ENCODE measurements at regions not wholly inside any gene's neighbourhood (a gene's known extent, or its start where the extent isn't known, plus 50 kb on each side); places are given as distances from the start of the nearest gene placed in this dataset.

DNA sequence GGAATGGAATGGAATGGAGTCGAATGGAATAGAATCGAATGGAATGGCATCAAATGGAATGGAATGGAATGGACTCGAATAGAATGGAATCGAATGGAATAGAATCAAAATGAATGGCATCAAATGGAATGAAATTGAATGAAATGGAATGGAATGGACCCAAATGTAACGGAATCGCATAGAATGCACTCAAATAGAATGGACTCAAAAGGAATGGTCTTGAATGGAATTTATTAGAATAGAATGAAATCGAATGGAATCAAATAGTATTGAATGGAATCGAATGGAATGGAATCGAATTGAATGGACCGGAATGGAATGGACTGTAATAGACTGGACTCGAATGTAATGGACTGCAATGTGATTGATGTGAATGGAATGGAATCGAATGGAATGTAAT lies 501.4 kb upstream of the WSB1 start:
- H3K27me3 ChIP-seq (ENCODE audit: insufficient read depth, low read length), result no peaks in the 10 kb centered on the region
- no peak overlapping the region for H3K23ac ChIP-seq (ENCODE audit: insufficient read length, low read depth, low read length)
- no peaks in the 10 kb centered on the region for H3K4me1 ChIP-seq (ENCODE audit: insufficient read depth, low read length)
- H3K4me3 Mint-ChIP-seq, result no peak overlapping the region
- H3K79me2 ChIP-seq (ENCODE audit: insufficient read depth, low read length), result no peaks in the 10 kb centered on the region
- H2BK12ac ChIP-seq (ENCODE audit: insufficient read length, low read depth, low read length), result no peak overlapping the region
- H2AFZ ChIP-seq (ENCODE audit: low read length), result no peak overlapping the region
- H3K9me3 ChIP-seq (ENCODE audit: control insufficient read depth, low read depth, low read length), result peaks cover 100% of the 10 kb centered on the region
- no peak overlapping the region for H2BK120ac ChIP-seq (ENCODE audit: low read depth, low read length, poor library complexity, severe bottlenecking)
- no peaks in the 10 kb centered on the region for H3K9me3 Mint-ChIP-seq
- H3K56ac ChIP-seq (ENCODE audit: insufficient read length, low read depth, low read length), result no peak overlapping the region
- no peak overlapping the region for H3K4ac ChIP-seq (ENCODE audit: low read depth, low read length)
- H3K23me2 ChIP-seq (ENCODE audit: insufficient read length, low read depth, low read length, poor library complexity, severe bottlenecking), result no peaks in the 10 kb centered on the region
- no peak overlapping the region for H2BK20ac ChIP-seq (ENCODE audit: low read depth, low read length, poor library complexity, severe bottlenecking)
- no peak overlapping the region for H3K27ac Mint-ChIP-seq
- H3K4me1 Mint-ChIP-seq, result no peaks in the 10 kb centered on the region
- H3K79me1 ChIP-seq (ENCODE audit: insufficient read depth, low read depth, low read length, poor library complexity, severe bottlenecking), result no peaks in the 10 kb centered on the region
- H3K14ac ChIP-seq (ENCODE audit: insufficient read depth, low read length), result no peak overlapping the region
- H3K4me2 ChIP-seq (ENCODE audit: insufficient read depth, insufficient read length, low read length), result no peak overlapping the region
- no peak overlapping the region for H4K91ac ChIP-seq (ENCODE audit: insufficient read length, low read depth, low read length)
- no peak overlapping the region for H3K9ac ChIP-seq (ENCODE audit: extremely low read depth, insufficient read length, low read length)
- H3K27ac ChIP-seq (ENCODE audit: insufficient read length, low read depth, low read length), result no peak overlapping the region
- H3K36me3 Mint-ChIP-seq (ENCODE audit: insufficient read depth in 1 of 3, low read depth in 3 of 3), result no peaks in the 10 kb centered on the region
- TF ChIP-seq, protein P1, sequence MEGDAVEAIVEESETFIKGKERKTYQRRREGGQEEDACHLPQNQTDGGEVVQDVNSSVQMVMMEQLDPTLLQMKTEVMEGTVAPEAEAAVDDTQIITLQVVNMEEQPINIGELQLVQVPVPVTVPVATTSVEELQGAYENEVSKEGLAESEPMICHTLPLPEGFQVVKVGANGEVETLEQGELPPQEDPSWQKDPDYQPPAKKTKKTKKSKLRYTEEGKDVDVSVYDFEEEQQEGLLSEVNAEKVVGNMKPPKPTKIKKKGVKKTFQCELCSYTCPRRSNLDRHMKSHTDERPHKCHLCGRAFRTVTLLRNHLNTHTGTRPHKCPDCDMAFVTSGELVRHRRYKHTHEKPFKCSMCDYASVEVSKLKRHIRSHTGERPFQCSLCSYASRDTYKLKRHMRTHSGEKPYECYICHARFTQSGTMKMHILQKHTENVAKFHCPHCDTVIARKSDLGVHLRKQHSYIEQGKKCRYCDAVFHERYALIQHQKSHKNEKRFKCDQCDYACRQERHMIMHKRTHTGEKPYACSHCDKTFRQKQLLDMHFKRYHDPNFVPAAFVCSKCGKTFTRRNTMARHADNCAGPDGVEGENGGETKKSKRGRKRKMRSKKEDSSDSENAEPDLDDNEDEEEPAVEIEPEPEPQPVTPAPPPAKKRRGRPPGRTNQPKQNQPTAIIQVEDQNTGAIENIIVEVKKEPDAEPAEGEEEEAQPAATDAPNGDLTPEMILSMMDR (conservative IDR thresholded peaks at IDR 0.05), result no peak
- H3K18ac ChIP-seq (ENCODE audit: insufficient read length, low read depth, low read length), result no peak overlapping the region
- no peak overlapping the region for H2AK5ac ChIP-seq (ENCODE audit: insufficient read length, low read length)
- H4K5ac ChIP-seq (ENCODE audit: insufficient read length, low read depth, low read length), result no peak overlapping the region
- 100% methylated on average over 6 of the region's 12 CpGs for WGBS (ENCODE audit: extremely low coverage, insufficient read length, low lambda C conversion rate)
- no peaks in the 10 kb centered on the region for H3K27me3 Mint-ChIP-seq (ENCODE audit: low read depth)
- H4K20me1 ChIP-seq (ENCODE audit: control insufficient read depth, insufficient read depth, insufficient read length), result no peaks in the 10 kb centered on the region
- no peak overlapping the region for H2BK15ac ChIP-seq (ENCODE audit: low read depth, low read length)
- H3T11ph ChIP-seq (ENCODE audit: low read length), result no peak overlapping the region
- H2BK5ac ChIP-seq (ENCODE audit: insufficient read length, low read length), result no peak overlapping the region
- no peak overlapping the region for H4K8ac ChIP-seq (replicated peaks; ENCODE audit: insufficient read length, low read depth, low read length)
- DNase-seq, result no peak

All from H9 (cell line).